ENCODE measurements at regions not wholly inside any gene's neighbourhood (a gene's known extent, or its start where the extent isn't known, plus 50 kb on each side); places are given as distances from the start of the nearest gene placed in this dataset.

- Mint-ChIP-seq H3K27me3 (ENCODE audit: insufficient read depth, low read depth) (peaks cover 5% of the 10 kb centered on the region), H3K4me3 (no peak overlapping the region), H3K36me3 (no peaks in the 10 kb centered on the region), H3K4me1 (peaks cover 14% of the 10 kb centered on the region), H3K9me3 (peaks cover 5% of the 10 kb centered on the region), H3K27ac (peak overlapping the region; percentile 38)
- no peak for DNase-seq (ENCODE audit: low spot score)
- Histone ChIP-seq H2AFZ (replicated peaks) (no peak overlapping the region), H3K27me3 (no peaks in the 10 kb centered on the region), H3K9me3 (ENCODE audit: low read depth) (no peaks in the 10 kb centered on the region), H3K9ac (no peak overlapping the region), H3K27ac (no peak overlapping the region), H3K4me1 (peaks cover 5% of the 10 kb centered on the region), H4K20me1 (ENCODE audit: low read depth) (no peaks in the 10 kb centered on the region), H3F3A (ENCODE audit: low read depth) (no peaks in the 10 kb centered on the region), H3K36me3 (no peaks in the 10 kb centered on the region), H3K79me2 (ENCODE audit: low read depth) (no peaks in the 10 kb centered on the region), H3K4me2 (no peak overlapping the region), H3K4me3 (no peak overlapping the region)
- TF ChIP-seq EZH2 (IDR thresholded peaks at IDR 0.05) (no peak), CTCF (IDR thresholded peaks at IDR 0.05) (no peak), EZH2phosphoT487 (IDR thresholded peaks at IDR 0.05) (no peak)
These were observed 138.6 kb downstream of the B3GNT2 start for GRCh38 chr2:62334440-62335058.

GRCh38 chr2:62334009-62334408, 138.1 kb downstream of the B3GNT2 start:
- H3K36me3 ChIP-seq = no peaks in the 10 kb centered on the region
- H3K4me3 ChIP-seq = no peak overlapping the region
- H3K9me3 ChIP-seq (ENCODE audit: low read depth) = no peaks in the 10 kb centered on the region
- no peaks in the 10 kb centered on the region for H3K36me3 Mint-ChIP-seq
- H3K4me1 ChIP-seq = peaks cover 5% of the 10 kb centered on the region
- H3K79me2 ChIP-seq (ENCODE audit: low read depth) = no peaks in the 10 kb centered on the region
- H3K9me3 Mint-ChIP-seq = peaks cover 5% of the 10 kb centered on the region
- H3K27me3 Mint-ChIP-seq (ENCODE audit: insufficient read depth, low read depth) = peaks cover 5% of the 10 kb centered on the region
- no peaks in the 10 kb centered on the region for H3F3A ChIP-seq (ENCODE audit: low read depth)
- H3K27ac ChIP-seq = no peak overlapping the region
- no peak overlapping the region for H3K4me3 Mint-ChIP-seq
- no peaks in the 10 kb centered on the region for H4K20me1 ChIP-seq (ENCODE audit: low read depth)
- peaks cover 20% of the 10 kb centered on the region for H3K4me1 Mint-ChIP-seq
- H3K27me3 ChIP-seq = no peaks in the 10 kb centered on the region
- DNase-seq (ENCODE audit: low spot score) = no peak
- no peak overlapping the region for H3K9ac ChIP-seq
- H2AFZ ChIP-seq (replicated peaks) = no peak overlapping the region
- no peak overlapping the region for H3K4me2 ChIP-seq
- TF ChIP-seq EZH2 (IDR thresholded peaks at IDR 0.05) (no peak), CTCF (IDR thresholded peaks at IDR 0.05) (no peak), EZH2phosphoT487 (IDR thresholded peaks at IDR 0.05) (no peak)
- H3K27ac Mint-ChIP-seq = peak overlapping the region; percentile 38

DNA sequence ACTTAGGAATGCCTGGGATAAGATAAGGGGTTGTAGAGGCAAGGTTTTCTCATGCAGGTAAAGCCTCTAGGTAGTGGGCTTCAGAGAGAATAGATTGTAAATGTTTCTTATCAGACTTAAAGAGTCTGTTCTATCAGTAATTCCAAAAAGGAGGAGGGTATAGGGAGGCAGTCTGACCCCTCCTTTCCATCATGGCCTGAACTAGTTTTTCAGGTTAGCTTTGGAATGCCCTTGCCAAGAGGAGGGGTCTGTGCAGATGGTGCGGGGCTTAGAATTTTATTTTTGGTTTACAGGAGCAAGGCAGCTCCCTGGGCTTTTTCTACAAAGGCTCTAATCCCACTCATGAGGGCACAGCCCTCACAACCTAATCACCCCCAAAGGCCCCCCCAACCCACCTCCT, 135.0 kb downstream of the B3GNT2 start:
- peaks cover 5% of the 10 kb centered on the region for H3K4me1 ChIP-seq
- DNase-seq (ENCODE audit: low spot score) = no peak
- TF ChIP-seq CTCF (IDR thresholded peaks at IDR 0.05) = no peak
- TF ChIP-seq EZH2phosphoT487 (IDR thresholded peaks at IDR 0.05) = no peak
- TF ChIP-seq EZH2 (IDR thresholded peaks at IDR 0.05) = no peak
- no peaks in the 10 kb centered on the region for H3K36me3 ChIP-seq
- H3F3A ChIP-seq (ENCODE audit: low read depth) = no peaks in the 10 kb centered on the region
- H2AFZ ChIP-seq (replicated peaks) = no peak overlapping the region
- peaks cover 15% of the 10 kb centered on the region for H3K4me1 Mint-ChIP-seq
- no peak overlapping the region for H3K27ac Mint-ChIP-seq
- no peak overlapping the region for H3K9ac ChIP-seq
- no peaks in the 10 kb centered on the region for H3K9me3 ChIP-seq (ENCODE audit: low read depth)
- H3K9me3 Mint-ChIP-seq = peaks cover 19% of the 10 kb centered on the region
- no peak overlapping the region for H3K4me3 ChIP-seq
- H3K4me2 ChIP-seq = no peak overlapping the region
- no peaks in the 10 kb centered on the region for H3K36me3 Mint-ChIP-seq
- H3K79me2 ChIP-seq (ENCODE audit: low read depth) = no peaks in the 10 kb centered on the region
- H3K27ac ChIP-seq = no peak overlapping the region
- H3K4me3 Mint-ChIP-seq = no peak overlapping the region
- H4K20me1 ChIP-seq (ENCODE audit: low read depth) = no peaks in the 10 kb centered on the region
- H3K27me3 Mint-ChIP-seq (ENCODE audit: insufficient read depth, low read depth) = peaks cover 3% of the 10 kb centered on the region
- H3K27me3 ChIP-seq = no peaks in the 10 kb centered on the region
